B cell (primary cell): ENCODE measurements at regions not wholly inside any gene's neighbourhood (a gene's known extent, or its start where the extent isn't known, plus 50 kb on each side); places are given as distances from the start of the nearest gene placed in this dataset.

Source experiments
- ATAC-seq: fragments of 200-7000 bp; cut with Tn5 transposase; one replicate; pipeline ENCODE4 v1.10.0; 2021; ENCODE audit warnings: low read depth, mild to moderate bottlenecking, moderate number of reproducible peaks, moderate library complexity
- CTCF ChIA-PET: fragments of 350-600 bp; sonication (Branson Sonifier 250); formaldehyde crosslinking; loops from one replicate; lab custom pipeline; 2021; ENCODE audit warnings: antibody characterized with exemption, inconsistent platforms; lab: Charles Lee
- POLR2A ChIA-PET: fragments of 350-600 bp; sonication (Branson Sonifier 250); formaldehyde crosslinking; loops from one replicate; lab custom pipeline; 2021; ENCODE audit warnings: antibody characterized with exemption; lab: Charles Lee
- DNase-seq: peaks from one replicate; pipeline ENCODE4 v3.0.0; 2013
- H2AFZ ChIP-seq: 2 replicates; pipeline ENCODE4 v1.6.1; 2012; ENCODE audit warnings: mild to moderate bottlenecking, low read depth, low read length; ENCODE audit not compliant: insufficient read depth, poor library complexity, severe bottlenecking
- H3K27ac ChIP-seq, 2 donors: 1 replicate in 1 of 2; 2 replicates in 1 of 2; pipeline ENCODE4 v1.5.1; 2012 to 2013; ENCODE audit warnings: low read length in 2 of 2, mild to moderate bottlenecking in 2 of 2, moderate library complexity in 1 of 2
- H3K27me3 ChIP-seq, 4 experiments: fragments of 200-600 bp in 1 of 4; sonication (generic) in 1 of 4; replicated peaks in 1 of 4; 1 replicate in 2 of 4; 2 replicates in 2 of 4; pipeline versions ENCODE4 v1.6.1 to v1.7.0; 2013 to 2016; ENCODE audit warnings: low read length in 3 of 4, mild to moderate bottlenecking in 2 of 4, mixed read lengths in 1 of 4, moderate library complexity in 1 of 4; ENCODE audit not compliant: insufficient read depth in 4 of 4, control insufficient read depth in 3 of 4; ENCODE audit errors: control extremely low read depth in 1 of 4
- H3K36me3 ChIP-seq, 2 experiments: replicated peaks in 1 of 2; 1 replicate in 1 of 2; 2 replicates in 1 of 2; pipeline versions ENCODE4 v1.6.1 to v1.7.1; 2013; ENCODE audit warnings: low read length in 1 of 2; ENCODE audit not compliant: insufficient read depth in 2 of 2, control insufficient read depth in 1 of 2; ENCODE audit errors: control extremely low read depth in 1 of 2, extremely low read depth in 1 of 2
- H3K4me1 ChIP-seq, 2 donors: fragments of 200-600 bp in 1 of 2; sonication (generic) in 1 of 2; 1 replicate in 1 of 2; 2 replicates in 1 of 2; pipeline versions ENCODE4 v1.5.1 to v1.6.1; 2013 to 2017; ENCODE audit warnings: low read length in 2 of 2; ENCODE audit not compliant: control insufficient read depth in 2 of 2, insufficient read depth in 2 of 2
- H3K4me2 ChIP-seq: replicated peaks from 2 replicates; pipeline ENCODE3; 2012; ENCODE audit warnings: mild to moderate bottlenecking, low read depth, low read length; ENCODE audit not compliant: poor library complexity, severe bottlenecking
- H3K4me3 ChIP-seq, 5 experiments: fragments of 200-600 bp in 1 of 5; sonication (generic) in 1 of 5; 1 replicate in 3 of 5; 2 replicates in 2 of 5; pipeline versions ENCODE4 v1.5.1 to v1.7.0; 2011 to 2016; ENCODE audit warnings: low read length in 4 of 5, mild to moderate bottlenecking in 4 of 5, low read depth in 2 of 5, control low read depth in 1 of 5, moderate library complexity in 1 of 5; ENCODE audit not compliant: insufficient read depth in 1 of 5; ENCODE audit errors: control extremely low read depth in 1 of 5, extremely low read depth in 1 of 5
- H3K79me2 ChIP-seq: fragments of 200-600 bp; sonication (generic); one replicate; pipeline ENCODE4 v1.6.0; 2016; ENCODE audit warnings: low read length; ENCODE audit not compliant: control insufficient read depth, insufficient read depth
- H3K9ac ChIP-seq: fragments of 200-600 bp; sonication (generic); 2 replicates; pipeline ENCODE4 v1.6.1; 2017; ENCODE audit warnings: mild to moderate bottlenecking, low read length, moderate library complexity
- H3K9me3 ChIP-seq, 3 donors: one replicate each; pipeline versions ENCODE4 v1.6.1 to v1.7.1; 2013; ENCODE audit warnings: low read length in 2 of 3; ENCODE audit not compliant: control insufficient read depth in 2 of 3, insufficient read depth in 1 of 3; ENCODE audit errors: control extremely low read depth in 1 of 3
- H4K20me1 ChIP-seq: 2 replicates; pipeline ENCODE4 v1.6.0; 2012; ENCODE audit warnings: mild to moderate bottlenecking, low read length; ENCODE audit not compliant: insufficient read depth, control insufficient read depth, poor library complexity, severe bottlenecking
- H3K27ac Mint-ChIP-seq: one replicate; pipeline ENCODE4 v1.8.0; 2021; ENCODE audit warnings: mixed read lengths
- H3K27me3 Mint-ChIP-seq: one replicate; pipeline ENCODE4 v1.8.0; 2021; ENCODE audit warnings: mixed read lengths
- H3K4me1 Mint-ChIP-seq: one replicate; pipeline ENCODE4 v1.8.0; 2021; ENCODE audit warnings: mixed read lengths
- H3K4me3 Mint-ChIP-seq: one replicate; pipeline ENCODE4 v1.8.0; 2021; ENCODE audit warnings: mixed read lengths
- H3K9me3 Mint-ChIP-seq: one replicate; pipeline ENCODE4 v1.8.0; 2022; ENCODE audit warnings: mixed read lengths; ENCODE audit not compliant: insufficient read depth
- EZH2 ChIP-seq: IDR thresholded peaks from 2 replicates; pipeline ENCODE4 v1.6.1; 2012; ENCODE audit warnings: borderline replicate concordance, low read depth, mild to moderate bottlenecking, moderate library complexity, low read length; ENCODE audit not compliant: insufficient read depth, poor library complexity, severe bottlenecking
- WGBS: methylation state at CpG from one replicate; pipeline ENCODE4 v1.1.5; 2013; ENCODE audit warnings: missing lambda C conversion rate; ENCODE audit not compliant: insufficient coverage; 5-methylcytosine and 5-hydroxymethylcytosine counted together
- intact Hi-C: fragments of 100-400 bp; cut with micrococcal nuclease; formaldehyde crosslinking; loops from one replicate; pipeline ENCODE4 v1.10.0; 2022
- TF ChIP-seq, protein P1 (sequence below): fragments of 200-600 bp; IDR thresholded peaks from one replicate; pipeline ENCODE4 v1.8.0; 2022; ENCODE audit warnings: antibody characterized with exemption, mild to moderate bottlenecking

DNA sequence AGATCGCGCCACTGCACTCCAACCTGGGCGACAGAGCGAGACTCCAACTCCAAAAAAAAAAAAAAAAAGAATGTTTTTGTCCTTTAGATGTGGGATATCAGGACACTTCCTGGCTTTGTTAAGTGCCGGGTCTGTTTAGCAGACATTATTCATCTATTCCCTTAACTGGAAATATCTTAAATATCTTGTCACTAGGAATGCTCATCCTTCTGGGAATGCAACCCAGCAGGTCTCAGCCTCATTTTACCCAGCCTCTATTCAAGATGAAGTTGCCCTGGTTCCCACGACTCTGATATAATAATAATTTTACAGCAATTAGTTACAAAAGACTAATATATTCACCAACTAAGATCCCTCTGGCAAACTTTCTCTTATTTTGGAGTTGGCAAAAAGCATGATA, 260.9 kb upstream of the SLITRK3 start:
- no peak for DNase-seq
- Mint-ChIP-seq H3K4me1 (no peaks in the 10 kb centered on the region), H3K9me3 (peaks cover 5% of the 10 kb centered on the region), H3K27ac (no peak overlapping the region), H3K4me3 (no peak overlapping the region), H3K27me3 (no peaks in the 10 kb centered on the region)
- WGBS: no CpG with 5 or more reads among the region's 6 CpGs
- H3K79me2 ChIP-seq: no peaks in the 10 kb centered on the region
- no peaks in the 10 kb centered on the region for H4K20me1 ChIP-seq
- no peaks in the 10 kb centered on the region for H3K4me1 ChIP-seq
- intact Hi-C loops: no loop called here
- no peak overlapping the region for H3K4me3 ChIP-seq
- no peak overlapping the region for H3K4me2 ChIP-seq
- H3K36me3 ChIP-seq: no peaks in the 10 kb centered on the region
- TF ChIP-seq, protein P1, sequence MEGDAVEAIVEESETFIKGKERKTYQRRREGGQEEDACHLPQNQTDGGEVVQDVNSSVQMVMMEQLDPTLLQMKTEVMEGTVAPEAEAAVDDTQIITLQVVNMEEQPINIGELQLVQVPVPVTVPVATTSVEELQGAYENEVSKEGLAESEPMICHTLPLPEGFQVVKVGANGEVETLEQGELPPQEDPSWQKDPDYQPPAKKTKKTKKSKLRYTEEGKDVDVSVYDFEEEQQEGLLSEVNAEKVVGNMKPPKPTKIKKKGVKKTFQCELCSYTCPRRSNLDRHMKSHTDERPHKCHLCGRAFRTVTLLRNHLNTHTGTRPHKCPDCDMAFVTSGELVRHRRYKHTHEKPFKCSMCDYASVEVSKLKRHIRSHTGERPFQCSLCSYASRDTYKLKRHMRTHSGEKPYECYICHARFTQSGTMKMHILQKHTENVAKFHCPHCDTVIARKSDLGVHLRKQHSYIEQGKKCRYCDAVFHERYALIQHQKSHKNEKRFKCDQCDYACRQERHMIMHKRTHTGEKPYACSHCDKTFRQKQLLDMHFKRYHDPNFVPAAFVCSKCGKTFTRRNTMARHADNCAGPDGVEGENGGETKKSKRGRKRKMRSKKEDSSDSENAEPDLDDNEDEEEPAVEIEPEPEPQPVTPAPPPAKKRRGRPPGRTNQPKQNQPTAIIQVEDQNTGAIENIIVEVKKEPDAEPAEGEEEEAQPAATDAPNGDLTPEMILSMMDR: no peak
- TF ChIP-seq EZH2: no peak
- POLR2A ChIA-PET: no interaction called here
- no peak for ATAC-seq
- no peak overlapping the region for H2AFZ ChIP-seq
- no peaks in the 10 kb centered on the region for H3K27me3 ChIP-seq
- H3K27ac ChIP-seq: no peak overlapping the region
- H3K9me3 ChIP-seq: peaks cover 0 to 8% (median 0%) of the 10 kb centered on the region in 3 donors
- CTCF ChIA-PET: no interaction called here
- no peak overlapping the region for H3K9ac ChIP-seq

DNA sequence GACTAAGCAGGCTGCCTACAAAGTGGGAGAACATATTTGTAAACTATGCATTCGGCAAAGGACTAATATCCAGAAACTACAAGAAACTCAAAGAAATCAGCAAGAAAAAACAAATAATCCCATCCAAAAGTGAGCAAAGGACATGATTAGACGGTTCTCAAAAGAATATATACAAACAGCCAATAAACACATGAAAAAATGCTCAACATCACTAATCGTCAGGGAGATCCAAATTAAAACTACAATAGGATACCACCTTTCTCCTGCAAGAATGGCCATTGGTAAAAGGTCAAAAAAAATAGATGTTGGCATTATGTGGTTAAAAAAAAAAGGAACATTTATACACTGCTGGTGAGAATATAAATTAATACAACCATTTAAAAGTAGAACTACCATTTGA, 259.6 kb upstream of the SLITRK3 start:
- no peaks in the 10 kb centered on the region for H3K27me3 Mint-ChIP-seq
- TF ChIP-seq EZH2: no peak
- TF ChIP-seq, protein P1: no peak
- DNase-seq: no peak
- Histone ChIP-seq H3K36me3 (no peaks in the 10 kb centered on the region), H3K4me3 (no peak overlapping the region), H3K4me2 (no peak overlapping the region), H4K20me1 (no peaks in the 10 kb centered on the region), H3K27me3 (no peaks in the 10 kb centered on the region), H3K9ac (no peak overlapping the region), H3K4me1 (no peaks in the 10 kb centered on the region), H3K27ac (no peak overlapping the region), H3K79me2 (no peaks in the 10 kb centered on the region), H3K9me3 (peaks cover 0 to 8% (median 0%) of the 10 kb centered on the region in 3 donors), H2AFZ (no peak overlapping the region)
- H3K4me3 Mint-ChIP-seq: no peak overlapping the region
- POLR2A ChIA-PET: no interaction called here
- 100% methylated on average over 2 of the region's 3 CpGs for WGBS
- intact Hi-C loops: no loop called here
- ATAC-seq: no peak
- CTCF ChIA-PET: no interaction called here
- H3K4me1 Mint-ChIP-seq: no peaks in the 10 kb centered on the region
- no peak overlapping the region for H3K27ac Mint-ChIP-seq
- H3K9me3 Mint-ChIP-seq: peaks cover 5% of the 10 kb centered on the region
